GM12878 (cell line): ENCODE measurements at regions not wholly inside any gene's neighbourhood (a gene's known extent, or its start where the extent isn't known, plus 50 kb on each side); places are given as distances from the start of the nearest gene placed in this dataset.

Experiments used
- ATAC-seq: fragments of 200-7000 bp; cut with Tn5 transposase; 3 replicates; pipeline ENCODE4 v1.9.1; 2020; ENCODE audit warnings: mild to moderate bottlenecking, moderate library complexity
- BruUV-seq: library from RNA; stranded (reverse); fragments of 400-500 nt; replicated peaks from 2 replicates; lab custom pipeline; 2021; lab: Mats Ljungman, UMichigan
- CTCF ChIA-PET: fragments of 300-600 bp; sonication (Branson Sonifier 250); formaldehyde crosslinking; extraction: SDS; loops from one replicate; lab custom pipeline; 2021; ENCODE audit warnings: inconsistent platforms; lab: Yijun Ruan, JAX
- POLR2A ChIA-PET: fragments of 350-600 bp; formaldehyde crosslinking; extraction: SDS; loops from one replicate; lab custom pipeline; 2021; ENCODE audit warnings: inconsistent platforms; lab: Charles Lee
- RAD21 ChIA-PET: fragments of 300-600 bp; sonication (Branson Sonifier 250); formaldehyde crosslinking; loops from one replicate; lab custom pipeline; 2023; ENCODE audit warnings: antibody characterized with exemption; ENCODE audit not compliant: unreplicated experiment; lab: Charles Lee
- SMC1A ChIA-PET: fragments of 300-600 bp; sonication (Branson Sonifier 250); formaldehyde crosslinking; loops from one replicate; lab custom pipeline; 2023; ENCODE audit not compliant: unreplicated experiment, uncharacterized antibody; lab: Charles Lee
- DNase-seq: peaks from one replicate; pipeline ENCODE4 v3.0.0-alpha.2; 2011; ENCODE audit warnings: low read depth, low spot score
- FAIRE-seq: peaks from 3 replicates; lab custom pipeline; 2011; peaks lifted over from hg19 to GRCh38; lab: Jason Lieb, UNC
- H2AFZ ChIP-seq: 2 replicates; pipeline ENCODE4 v1.6.0; 2011; ENCODE audit warnings: low read depth, low read length, control low read depth; ENCODE audit not compliant: control insufficient read depth
- H3K27ac ChIP-seq: 2 replicates; pipeline ENCODE4 v1.5.1; 2011; ENCODE audit warnings: control low read depth; ENCODE audit not compliant: control insufficient read depth, insufficient read depth
- H3K27me3 ChIP-seq, 2 experiments: replicated peaks in 1 of 2; 2 replicates each; pipeline versions ENCODE4 v1.6.0 to v1.6.1; 2011; ENCODE audit warnings: low read length in 1 of 2; ENCODE audit not compliant: control insufficient read depth in 2 of 2, insufficient read depth in 2 of 2
- H3K36me3 ChIP-seq, 2 experiments: 2 replicates each; pipeline ENCODE4 v1.5.1; 2011; ENCODE audit warnings: low read length in 1 of 2; ENCODE audit not compliant: control insufficient read depth in 2 of 2, insufficient read depth in 2 of 2
- H3K4me1 ChIP-seq: 2 replicates; pipeline ENCODE4 v1.6.1; 2011; ENCODE audit warnings: mild to moderate bottlenecking, low read length, moderate library complexity, mixed read lengths; ENCODE audit not compliant: control insufficient read depth, insufficient read depth
- H3K4me2 ChIP-seq: 2 replicates; pipeline ENCODE4 v1.6.0; 2011; ENCODE audit warnings: control low read depth; ENCODE audit not compliant: control insufficient read depth, insufficient read depth
- H3K4me3 ChIP-seq: fragments of 200-600 bp; sonication (generic); 2 replicates; pipeline ENCODE4 v1.5.1; 2016
- H3K79me2 ChIP-seq: 2 replicates; pipeline ENCODE4 v1.6.0; 2011; ENCODE audit warnings: low read length; ENCODE audit not compliant: control insufficient read depth, insufficient read depth
- H3K9ac ChIP-seq: 2 replicates; pipeline ENCODE4 v1.8.0; 2011; ENCODE audit warnings: low read length, control low read depth, mixed read lengths; ENCODE audit not compliant: control insufficient read depth, insufficient read depth
- H3K9me3 ChIP-seq: replicated peaks from 3 replicates; pipeline ENCODE4 v1.5.1; 2011; ENCODE audit warnings: mild to moderate bottlenecking, low read length; ENCODE audit not compliant: control insufficient read depth, insufficient read depth
- H4K20me1 ChIP-seq: 2 replicates; pipeline ENCODE4 v1.6.0; 2011; ENCODE audit not compliant: control insufficient read depth, insufficient read depth
- BCL11A ChIP-seq: IDR thresholded peaks from 2 replicates; pipeline ENCODE4 v1.6.1; 2011; ENCODE audit warnings: low read depth, low read length
- HDAC2 ChIP-seq: fragments of 200-600 bp; sonication (generic); IDR thresholded peaks from 2 replicates; pipeline ENCODE4 v1.6.1; 2017
- IKZF2 ChIP-seq, 2 experiments: fragments of 450-650 bp; IDR thresholded peaks; 2 replicates each; pipeline ENCODE4 v1.6.1; 2017; ENCODE audit warnings: mild to moderate bottlenecking in 2 of 2, moderate library complexity in 2 of 2
- JUND ChIP-seq: IDR thresholded peaks from 2 replicates; pipeline ENCODE4 v1.6.1; 2012; ENCODE audit warnings: low read depth, mild to moderate bottlenecking, low read length, improper control_type of control experiment, moderate library complexity
- PML ChIP-seq: IDR thresholded peaks from 2 replicates; pipeline ENCODE4 v1.6.1; 2012; ENCODE audit warnings: low read length, inconsistent platforms
- SREBF1 ChIP-seq: IDR thresholded peaks from 2 replicates; pipeline ENCODE4 v1.6.1; 2012; ENCODE audit warnings: mild to moderate bottlenecking, low read length
- SUPT20H ChIP-seq: IDR thresholded peaks from 2 replicates; pipeline ENCODE4 v1.6.1; 2011; ENCODE audit warnings: low read depth, mild to moderate bottlenecking, low read length, moderate library complexity, borderline replicate concordance; ENCODE audit not compliant: control insufficient read depth
- ZNF384 ChIP-seq: IDR thresholded peaks from 2 replicates; pipeline ENCODE4 v1.6.1; 2012; ENCODE audit warnings: low read depth, mild to moderate bottlenecking, low read length, improper control_type of control experiment, borderline replicate concordance
- WGBS: methylation state at CpG from one replicate; pipeline ENCODE4 v1.1.6; 2016; ENCODE audit warnings: low lambda C conversion rate; ENCODE audit not compliant: insufficient replicate concordance, insufficient coverage; ENCODE audit errors: missing lambda C conversion rate; 5-methylcytosine and 5-hydroxymethylcytosine counted together
- in situ Hi-C: fragments of 300-500 bp; cut with MboI; formaldehyde crosslinking; loops from 9 replicates; pipeline ENCODE4 v1.14.3; 2018; ENCODE audit warnings: mixed read lengths
- intact Hi-C: fragments of 100-400 bp; cut with micrococcal nuclease; formaldehyde crosslinking; loops from one replicate; pipeline ENCODE4 v1.14.2; 2022; ENCODE audit not compliant: unreplicated experiment
- TF ChIP-seq, protein P1 (sequence below): fragments of 450-650 bp; formaldehyde crosslinking; IDR thresholded peaks from 2 replicates; pipeline ENCODE4 v1.5.0; 2022; ENCODE audit warnings: mild to moderate bottlenecking, missing genetic modification characterization
- TF ChIP-seq, protein P2 (sequence below): fragments of 450-650 bp; IDR thresholded peaks from 2 replicates; pipeline ENCODE4 v1.6.1; 2016; ENCODE audit warnings: mild to moderate bottlenecking
- TF ChIP-seq, protein P3 (sequence below): fragments of 450-650 bp; formaldehyde crosslinking; IDR thresholded peaks from 2 replicates; pipeline ENCODE4 v1.4.0; 2020; ENCODE audit warnings: mild to moderate bottlenecking, moderate library complexity
- TF ChIP-seq, protein P4 (sequence below): fragments of 450-650 bp; IDR thresholded peaks from 2 replicates; pipeline ENCODE4 v1.6.1; 2017; ENCODE audit warnings: mild to moderate bottlenecking

DNA sequence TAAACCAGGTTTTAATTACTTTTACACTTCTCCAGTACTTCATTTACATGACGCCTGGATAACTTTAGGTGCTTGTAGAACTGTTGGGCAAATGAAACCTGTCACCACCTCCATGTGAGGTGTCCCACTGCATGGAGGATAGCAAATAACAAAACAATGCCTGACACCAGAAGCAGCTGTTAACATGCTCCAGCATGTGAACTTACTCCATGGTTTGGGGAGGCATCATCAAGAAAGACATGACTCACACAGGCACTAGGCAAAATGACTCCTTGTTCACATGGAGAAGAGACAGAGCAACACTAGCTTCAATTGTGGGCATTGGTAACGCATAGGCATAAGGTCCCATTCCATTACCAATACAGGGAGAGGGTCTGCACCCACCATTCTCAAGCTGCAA, 198.1 kb upstream of the F9 start:
- WGBS: 0% methylated on average over 2 of the region's 2 CpGs
- RAD21 ChIA-PET: no interaction called here
- TF ChIP-seq HDAC2 (no peak), IKZF2 (IDR thresholded peaks at IDR 0.05) (no peak), JUND (no peak), ZNF384 (no peak), SREBF1 (no peak), SUPT20H (no peak), BCL11A (no peak), PML (no peak)
- TF ChIP-seq, protein P1, sequence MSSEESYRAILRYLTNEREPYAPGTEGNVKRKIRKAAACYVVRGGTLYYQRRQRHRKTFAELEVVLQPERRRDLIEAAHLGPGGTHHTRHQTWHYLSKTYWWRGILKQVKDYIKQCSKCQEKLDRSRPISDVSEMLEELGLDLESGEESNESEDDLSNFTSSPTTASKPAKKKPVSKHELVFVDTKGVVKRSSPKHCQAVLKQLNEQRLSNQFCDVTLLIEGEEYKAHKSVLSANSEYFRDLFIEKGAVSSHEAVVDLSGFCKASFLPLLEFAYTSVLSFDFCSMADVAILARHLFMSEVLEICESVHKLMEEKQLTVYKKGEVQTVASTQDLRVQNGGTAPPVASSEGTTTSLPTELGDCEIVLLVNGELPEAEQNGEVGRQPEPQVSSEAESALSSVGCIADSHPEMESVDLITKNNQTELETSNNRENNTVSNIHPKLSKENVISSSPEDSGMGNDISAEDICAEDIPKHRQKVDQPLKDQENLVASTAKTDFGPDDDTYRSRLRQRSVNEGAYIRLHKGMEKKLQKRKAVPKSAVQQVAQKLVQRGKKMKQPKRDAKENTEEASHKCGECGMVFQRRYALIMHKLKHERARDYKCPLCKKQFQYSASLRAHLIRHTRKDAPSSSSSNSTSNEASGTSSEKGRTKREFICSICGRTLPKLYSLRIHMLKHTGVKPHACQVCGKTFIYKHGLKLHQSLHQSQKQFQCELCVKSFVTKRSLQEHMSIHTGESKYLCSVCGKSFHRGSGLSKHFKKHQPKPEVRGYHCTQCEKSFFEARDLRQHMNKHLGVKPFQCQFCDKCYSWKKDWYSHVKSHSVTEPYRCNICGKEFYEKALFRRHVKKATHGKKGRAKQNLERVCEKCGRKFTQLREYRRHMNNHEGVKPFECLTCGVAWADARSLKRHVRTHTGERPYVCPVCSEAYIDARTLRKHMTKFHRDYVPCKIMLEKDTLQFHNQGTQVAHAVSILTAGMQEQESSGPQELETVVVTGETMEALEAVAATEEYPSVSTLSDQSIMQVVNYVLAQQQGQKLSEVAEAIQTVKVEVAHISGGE (CRISPR knock-in tag): no peak
- TF ChIP-seq, protein P2, sequence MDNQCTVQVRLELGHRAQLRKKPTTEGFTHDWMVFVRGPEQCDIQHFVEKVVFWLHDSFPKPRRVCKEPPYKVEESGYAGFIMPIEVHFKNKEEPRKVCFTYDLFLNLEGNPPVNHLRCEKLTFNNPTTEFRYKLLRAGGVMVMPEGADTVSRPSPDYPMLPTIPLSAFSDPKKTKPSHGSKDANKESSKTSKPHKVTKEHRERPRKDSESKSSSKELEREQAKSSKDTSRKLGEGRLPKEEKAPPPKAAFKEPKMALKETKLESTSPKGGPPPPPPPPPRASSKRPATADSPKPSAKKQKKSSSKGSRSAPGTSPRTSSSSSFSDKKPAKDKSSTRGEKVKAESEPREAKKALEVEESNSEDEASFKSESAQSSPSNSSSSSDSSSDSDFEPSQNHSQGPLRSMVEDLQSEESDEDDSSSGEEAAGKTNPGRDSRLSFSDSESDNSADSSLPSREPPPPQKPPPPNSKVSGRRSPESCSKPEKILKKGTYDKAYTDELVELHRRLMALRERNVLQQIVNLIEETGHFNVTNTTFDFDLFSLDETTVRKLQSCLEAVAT: no peak
- TF ChIP-seq, protein P3, sequence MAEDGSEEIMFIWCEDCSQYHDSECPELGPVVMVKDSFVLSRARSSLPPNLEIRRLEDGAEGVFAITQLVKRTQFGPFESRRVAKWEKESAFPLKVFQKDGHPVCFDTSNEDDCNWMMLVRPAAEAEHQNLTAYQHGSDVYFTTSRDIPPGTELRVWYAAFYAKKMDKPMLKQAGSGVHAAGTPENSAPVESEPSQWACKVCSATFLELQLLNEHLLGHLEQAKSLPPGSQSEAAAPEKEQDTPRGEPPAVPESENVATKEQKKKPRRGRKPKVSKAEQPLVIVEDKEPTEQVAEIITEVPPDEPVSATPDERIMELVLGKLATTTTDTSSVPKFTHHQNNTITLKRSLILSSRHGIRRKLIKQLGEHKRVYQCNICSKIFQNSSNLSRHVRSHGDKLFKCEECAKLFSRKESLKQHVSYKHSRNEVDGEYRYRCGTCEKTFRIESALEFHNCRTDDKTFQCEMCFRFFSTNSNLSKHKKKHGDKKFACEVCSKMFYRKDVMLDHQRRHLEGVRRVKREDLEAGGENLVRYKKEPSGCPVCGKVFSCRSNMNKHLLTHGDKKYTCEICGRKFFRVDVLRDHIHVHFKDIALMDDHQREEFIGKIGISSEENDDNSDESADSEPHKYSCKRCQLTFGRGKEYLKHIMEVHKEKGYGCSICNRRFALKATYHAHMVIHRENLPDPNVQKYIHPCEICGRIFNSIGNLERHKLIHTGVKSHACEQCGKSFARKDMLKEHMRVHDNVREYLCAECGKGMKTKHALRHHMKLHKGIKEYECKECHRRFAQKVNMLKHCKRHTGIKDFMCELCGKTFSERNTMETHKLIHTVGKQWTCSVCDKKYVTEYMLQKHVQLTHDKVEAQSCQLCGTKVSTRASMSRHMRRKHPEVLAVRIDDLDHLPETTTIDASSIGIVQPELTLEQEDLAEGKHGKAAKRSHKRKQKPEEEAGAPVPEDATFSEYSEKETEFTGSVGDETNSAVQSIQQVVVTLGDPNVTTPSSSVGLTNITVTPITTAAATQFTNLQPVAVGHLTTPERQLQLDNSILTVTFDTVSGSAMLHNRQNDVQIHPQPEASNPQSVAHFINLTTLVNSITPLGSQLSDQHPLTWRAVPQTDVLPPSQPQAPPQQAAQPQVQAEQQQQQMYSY: no peak
- TF ChIP-seq, protein P4, sequence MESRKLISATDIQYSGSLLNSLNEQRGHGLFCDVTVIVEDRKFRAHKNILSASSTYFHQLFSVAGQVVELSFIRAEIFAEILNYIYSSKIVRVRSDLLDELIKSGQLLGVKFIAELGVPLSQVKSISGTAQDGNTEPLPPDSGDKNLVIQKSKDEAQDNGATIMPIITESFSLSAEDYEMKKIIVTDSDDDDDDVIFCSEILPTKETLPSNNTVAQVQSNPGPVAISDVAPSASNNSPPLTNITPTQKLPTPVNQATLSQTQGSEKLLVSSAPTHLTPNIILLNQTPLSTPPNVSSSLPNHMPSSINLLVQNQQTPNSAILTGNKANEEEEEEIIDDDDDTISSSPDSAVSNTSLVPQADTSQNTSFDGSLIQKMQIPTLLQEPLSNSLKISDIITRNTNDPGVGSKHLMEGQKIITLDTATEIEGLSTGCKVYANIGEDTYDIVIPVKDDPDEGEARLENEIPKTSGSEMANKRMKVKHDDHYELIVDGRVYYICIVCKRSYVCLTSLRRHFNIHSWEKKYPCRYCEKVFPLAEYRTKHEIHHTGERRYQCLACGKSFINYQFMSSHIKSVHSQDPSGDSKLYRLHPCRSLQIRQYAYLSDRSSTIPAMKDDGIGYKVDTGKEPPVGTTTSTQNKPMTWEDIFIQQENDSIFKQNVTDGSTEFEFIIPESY: no peak

More for the DNA sequence above, 198.1 kb upstream of the F9 start:
- H3K4me2 ChIP-seq: no peak overlapping the region
- H3K4me3 ChIP-seq: no peak overlapping the region
- in situ Hi-C loops (no loop called here), intact Hi-C loops (no loop called here)
- no peak for FAIRE-seq
- CTCF ChIA-PET: no interaction called here
- H3K27me3 ChIP-seq: no peaks in the 10 kb centered on the region
- BruUV-seq: no TSS peak
- POLR2A ChIA-PET: no interaction called here
- no peak for DNase-seq
- SMC1A ChIA-PET: no interaction called here
- H3K79me2 ChIP-seq: no peaks in the 10 kb centered on the region
- no peaks in the 10 kb centered on the region for H4K20me1 ChIP-seq
- H2AFZ ChIP-seq: no peak overlapping the region
- H3K9me3 ChIP-seq: no peaks in the 10 kb centered on the region
- H3K4me1 ChIP-seq: no peaks in the 10 kb centered on the region
- H3K36me3 ChIP-seq: no peaks in the 10 kb centered on the region
- no peak overlapping the region for H3K9ac ChIP-seq
- no peak for ATAC-seq
- no peak overlapping the region for H3K27ac ChIP-seq
